IMR-90 (cell line): ENCODE measurements at regions not wholly inside any gene's neighbourhood (a gene's known extent, or its start where the extent isn't known, plus 50 kb on each side); places are given as distances from the start of the nearest gene placed in this dataset.

ENCODE experiments used
- ATAC-seq: fragments of 200-7000 bp; cut with Tn5 transposase; 2 replicates; pipeline ENCODE4 v1.9.1; 2020; ENCODE audit warnings: low read depth, mild to moderate bottlenecking, moderate library complexity
- BruUV-seq: library from RNA; stranded (reverse); fragments of 400-500 nt; replicated peaks from 2 replicates; lab custom pipeline; 2021; lab: Mats Ljungman, UMichigan
- CTCF ChIA-PET: fragments of 300-600 bp; formaldehyde crosslinking; extraction: SDS; loops from one replicate; lab custom pipeline; 2021; ENCODE audit warnings: antibody characterized with exemption; lab: Yijun Ruan, JAX
- POLR2A ChIA-PET: fragments of 300-600 bp; sonication (Branson Sonifier 250); formaldehyde crosslinking; loops from one replicate; lab custom pipeline; 2022; ENCODE audit warnings: antibody characterized with exemption; ENCODE audit not compliant: unreplicated experiment; lab: Charles Lee
- DNase-seq: peaks from one replicate; pipeline ENCODE4 v3.0.0; 2013
- H2AFZ ChIP-seq: replicated peaks from 2 replicates; pipeline ENCODE3; 2013; ENCODE audit warnings: low read length, mild to moderate bottlenecking; ENCODE audit not compliant: poor library complexity
- H2AK5ac ChIP-seq: 2 replicates; pipeline ENCODE4 v1.6.1; 2013; ENCODE audit warnings: low read depth, low read length, inconsistent platforms
- H2AK9ac ChIP-seq: replicated peaks from 2 replicates; pipeline ENCODE3; 2013; ENCODE audit warnings: mild to moderate bottlenecking, low read depth, low read length, moderate library complexity; ENCODE audit not compliant: poor library complexity
- H2BK120ac ChIP-seq: 2 replicates; pipeline ENCODE4 v1.6.1; 2013; ENCODE audit warnings: low read depth, low read length, inconsistent platforms
- H2BK15ac ChIP-seq: 3 replicates; pipeline ENCODE4 v1.6.1; 2013; ENCODE audit warnings: low read depth, low read length, inconsistent platforms
- H2BK20ac ChIP-seq: 2 replicates; pipeline ENCODE4 v1.6.1; 2013; ENCODE audit warnings: low read depth, mild to moderate bottlenecking, inconsistent platforms, low read length, moderate library complexity
- H2BK5ac ChIP-seq: 2 replicates; pipeline ENCODE4 v1.6.1; 2013; ENCODE audit warnings: mild to moderate bottlenecking, low read depth, low read length, inconsistent platforms; ENCODE audit not compliant: poor library complexity, severe bottlenecking
- H3K14ac ChIP-seq: replicated peaks from 2 replicates; pipeline ENCODE4 v1.6.1; 2013; ENCODE audit warnings: low read depth, low read length, inconsistent platforms
- H3K18ac ChIP-seq: 2 replicates; pipeline ENCODE4 v1.6.1; 2013; ENCODE audit warnings: low read depth, low read length, control low read depth
- H3K23ac ChIP-seq: 2 replicates; pipeline ENCODE4 v1.6.1; 2013; ENCODE audit warnings: low read depth, low read length, inconsistent platforms
- H3K27ac ChIP-seq: 2 replicates; pipeline ENCODE4 v1.5.1; 2013; ENCODE audit warnings: mild to moderate bottlenecking, control low read depth, low read length; ENCODE audit not compliant: insufficient read depth
- H3K27me3 ChIP-seq: 2 replicates; pipeline ENCODE4 v1.6.1; 2013; ENCODE audit warnings: low read length; ENCODE audit not compliant: control insufficient read depth, insufficient read depth
- H3K36me3 ChIP-seq: 2 replicates; pipeline ENCODE4 v1.6.1; 2013; ENCODE audit warnings: low read length, mixed read lengths; ENCODE audit not compliant: control insufficient read depth, insufficient read depth
- H3K4ac ChIP-seq: 2 replicates; pipeline ENCODE4 v1.6.1; 2013; ENCODE audit warnings: low read depth, low read length, inconsistent platforms
- H3K4me1 ChIP-seq: 2 replicates; pipeline ENCODE4 v1.6.1; 2013; ENCODE audit warnings: low read length, mixed read lengths; ENCODE audit not compliant: control insufficient read depth, insufficient read depth
- H3K4me2 ChIP-seq: 2 replicates; pipeline ENCODE4 v1.6.1; 2013; ENCODE audit warnings: low read depth, mild to moderate bottlenecking, control low read depth, low read length, moderate library complexity
- H3K4me3 ChIP-seq: 2 replicates; pipeline ENCODE4 v1.5.1; 2013; ENCODE audit warnings: low read depth, mild to moderate bottlenecking, control low read depth, low read length, moderate library complexity; ENCODE audit not compliant: insufficient read depth
- H3K56ac ChIP-seq: 2 replicates; pipeline ENCODE4 v1.6.1; 2013; ENCODE audit warnings: low read length, inconsistent platforms; ENCODE audit not compliant: insufficient read depth; ENCODE audit errors: extremely low read depth
- H3K79me1 ChIP-seq, 2 experiments: 2 replicates each; pipeline ENCODE4 v1.6.1; 2013; ENCODE audit warnings: low read length in 2 of 2, inconsistent platforms in 1 of 2, low read depth in 1 of 2
- H3K9ac ChIP-seq: 2 replicates; pipeline ENCODE4 v1.6.1; 2013; ENCODE audit warnings: low read depth, low read length, control low read depth
- H3K9me1 ChIP-seq: 2 replicates; pipeline ENCODE4 v1.6.1; 2013; ENCODE audit warnings: low read length, inconsistent platforms; ENCODE audit not compliant: insufficient read depth
- H3K9me3 ChIP-seq: 2 replicates; pipeline ENCODE4 v1.6.1; 2013; ENCODE audit warnings: low read length; ENCODE audit not compliant: control insufficient read depth, insufficient read depth
- H4K20me1 ChIP-seq: 2 replicates; pipeline ENCODE4 v1.6.1; 2013; ENCODE audit warnings: low read length, inconsistent platforms; ENCODE audit not compliant: insufficient read depth
- H4K5ac ChIP-seq: 2 replicates; pipeline ENCODE4 v1.6.1; 2013; ENCODE audit warnings: mild to moderate bottlenecking, low read depth, low read length, control low read depth
- H4K8ac ChIP-seq, 2 experiments: 2 replicates each; pipeline ENCODE4 v1.6.1; 2013; ENCODE audit warnings: low read depth in 2 of 2, low read length in 2 of 2, control low read depth in 1 of 2, inconsistent platforms in 1 of 2
- H4K91ac ChIP-seq: 2 replicates; pipeline ENCODE4 v1.6.1; 2013; ENCODE audit warnings: low read depth, low read length, inconsistent platforms; ENCODE audit not compliant: insufficient read depth
- BHLHE40 ChIP-seq: fragments of 150-350 bp; IDR thresholded peaks from 2 replicates; pipeline ENCODE4 v1.6.1; 2016; ENCODE audit warnings: mild to moderate bottlenecking, low read depth, low read length
- CEBPB ChIP-seq: IDR thresholded peaks from 2 replicates; pipeline ENCODE4 v1.6.1; 2012; ENCODE audit warnings: low read depth, low read length, improper control_type of control experiment
- ELK1 ChIP-seq: fragments of 150-350 bp; IDR thresholded peaks from 2 replicates; pipeline ENCODE4 v1.6.1; 2016; ENCODE audit warnings: low read depth, mild to moderate bottlenecking, low read length, moderate library complexity, borderline replicate concordance
- MAFK ChIP-seq: IDR thresholded peaks from 2 replicates; pipeline ENCODE4 v1.6.1; 2012; ENCODE audit warnings: low read depth, low read length, improper control_type of control experiment
- MAZ ChIP-seq: IDR thresholded peaks from 2 replicates; pipeline ENCODE4 v1.6.1; 2012; ENCODE audit warnings: low read depth, mild to moderate bottlenecking, low read length, improper control_type of control experiment, moderate library complexity, borderline replicate concordance
- MXI1 ChIP-seq: IDR thresholded peaks from 2 replicates; pipeline ENCODE4 v1.6.1; 2012; ENCODE audit warnings: low read depth, mild to moderate bottlenecking, low read length, moderate library complexity, borderline replicate concordance
- RAD21 ChIP-seq: IDR thresholded peaks from 2 replicates; pipeline ENCODE4 v1.6.1; 2012; ENCODE audit warnings: low read length, improper control_type of control experiment
- RCOR1 ChIP-seq: IDR thresholded peaks from 2 replicates; pipeline ENCODE4 v1.6.1; 2012; ENCODE audit warnings: mild to moderate bottlenecking, low read length, improper control_type of control experiment; ENCODE audit not compliant: insufficient replicate concordance
- SMC3 ChIP-seq: fragments of 150-350 bp; IDR thresholded peaks from 2 replicates; pipeline ENCODE4 v1.6.1; 2016; ENCODE audit warnings: low read depth, mild to moderate bottlenecking, antibody characterized with exemption, low read length, moderate library complexity
- WGBS, 2 experiments: methylation state at CpG; one replicate each; pipeline versions ENCODE4 v1.1.5 to v1.1.7; 2013; ENCODE audit warnings: missing lambda C conversion rate in 2 of 2; ENCODE audit not compliant: insufficient read length in 1 of 2; ENCODE audit errors: extremely low coverage in 2 of 2; 5-methylcytosine and 5-hydroxymethylcytosine counted together
- dilution Hi-C: fragments of 300-500 bp; cut with HindIII; formaldehyde crosslinking; loops from one replicate; pipeline ENCODE4 v1.14.3; 2018; ENCODE audit warnings: low sequenced_read_pairs; ENCODE audit not compliant: unreplicated experiment
- in situ Hi-C: fragments of 300-500 bp; cut with MboI; formaldehyde crosslinking; loops from 3 replicates; pipeline ENCODE4 v1.14.3; 2019; ENCODE audit warnings: low sequenced_read_pairs, inconsistent platforms, mixed read lengths
- intact Hi-C: fragments of 100-400 bp; cut with micrococcal nuclease; formaldehyde crosslinking; loops from 2 replicates; pipeline ENCODE4 v1.10.0; 2022

GRCh38 chr5:142466195-142466971 lies 141.6 kb upstream of the SPRY4 start:
- Histone ChIP-seq H3K9ac (no peak overlapping the region), H3K9me3 (no peaks in the 10 kb centered on the region), H3K56ac (peak overlapping the region; percentile 27), H3K9me1 (peaks cover 29% of the 10 kb centered on the region), H3K14ac (peak overlapping the region; percentile 94), H3K36me3 (no peaks in the 10 kb centered on the region), H3K27ac (peak overlapping the region; percentile 43), H4K8ac (peak overlapping the region; percentile 73), H3K4me3 (no peak overlapping the region), H3K4ac (peak overlapping the region; percentile 96), H2AK9ac (peak overlapping the region; percentile 13), H3K18ac (peak overlapping the region; percentile 26), H2BK20ac (peak overlapping the region; percentile 94), H2AK5ac (peak overlapping the region; percentile 85), H2AFZ (peak overlapping the region; percentile 74), H2BK5ac (peak overlapping the region; percentile 68), H4K5ac (peak overlapping the region; percentile 55), H3K4me2 (peak overlapping the region; percentile 44), H3K27me3 (no peaks in the 10 kb centered on the region), H4K91ac (peak overlapping the region; percentile 80), H3K4me1 (peaks cover 15% of the 10 kb centered on the region), H2BK15ac (peak overlapping the region; percentile 77; the same call in 2 of the 3 replicates), H3K79me1 (peaks cover 0 to 15% of the 10 kb centered on the region in 2 experiments; a peak in 2 of 4 replicates), H4K20me1 (no peaks in the 10 kb centered on the region), H2BK120ac (peak overlapping the region; percentile 84), H3K23ac (peak overlapping the region; percentile 44)
- TF ChIP-seq CEBPB (no peak), RAD21 (no peak), BHLHE40 (no peak), RCOR1 (no peak), MAZ (no peak), MAFK (no peak), MXI1 (no peak), SMC3 (no peak), ELK1 (no peak)
- DNase-seq (peak; percentile 74), ATAC-seq (peak; percentile 78)
- ChIA-PET POLR2A (no interaction called here), CTCF (interaction anchor here (0.6 to 1.1 kb wide), 2 partner anchors 28 to 145 kb away, joined by 4 to 6 read pairs; no protein-coding TSS in a partner anchor)
- WGBS, 2 experiments, result 10% methylated on average over 2 of the region's 7 CpGs; no CpG with 5 or more reads in 1 of the 2 experiments
- BruUV-seq, result no TSS peak
- intact Hi-C loops, result no loop called here
- in situ Hi-C loops, result no loop called here
- dilution Hi-C loops, result no loop called here
